NCI-H2196 treated with DMSO at 0.1 percent for 48 hours (cell line): ENCODE measurements at regions not wholly inside any gene's neighbourhood (a gene's known extent, or its start where the extent isn't known, plus 50 kb on each side); places are given as distances from the start of the nearest gene placed in this dataset.
A peak's percentile ranks its signal among the peaks of the same experiment; 100 is the strongest.
"Not testable (repeated sequence)": the region's sequence is repeated elsewhere in the genome, so short reads cannot be mapped to it uniquely, and the experiment has no call there.

Experiments
- DNase-seq: peaks from one replicate; lab custom pipeline; 2025; ENCODE audit not compliant: unreplicated experiment; lab: John Stamatoyannopoulos, UW

DNA sequence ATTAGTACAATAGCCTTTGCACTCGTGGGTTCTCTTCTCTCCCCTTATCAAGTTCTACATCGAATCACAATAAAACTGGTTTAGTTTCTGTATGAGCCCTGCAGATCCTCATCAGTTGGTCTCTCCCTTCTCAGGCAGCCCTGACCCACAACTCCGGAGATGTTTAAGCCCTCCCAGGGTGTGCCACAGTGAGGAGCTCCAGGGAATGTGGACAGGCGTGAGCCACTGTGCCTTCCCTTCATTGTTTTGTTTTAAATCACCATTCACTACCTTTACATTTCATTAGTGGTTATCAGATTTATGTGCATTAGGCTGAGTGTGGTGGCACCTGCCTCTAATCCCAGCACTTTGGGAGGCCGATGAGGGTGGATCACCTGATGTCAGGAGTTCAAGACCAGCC, 133.2 kb downstream of the LARP7 start:
- no peak for DNase-seq

DNA sequence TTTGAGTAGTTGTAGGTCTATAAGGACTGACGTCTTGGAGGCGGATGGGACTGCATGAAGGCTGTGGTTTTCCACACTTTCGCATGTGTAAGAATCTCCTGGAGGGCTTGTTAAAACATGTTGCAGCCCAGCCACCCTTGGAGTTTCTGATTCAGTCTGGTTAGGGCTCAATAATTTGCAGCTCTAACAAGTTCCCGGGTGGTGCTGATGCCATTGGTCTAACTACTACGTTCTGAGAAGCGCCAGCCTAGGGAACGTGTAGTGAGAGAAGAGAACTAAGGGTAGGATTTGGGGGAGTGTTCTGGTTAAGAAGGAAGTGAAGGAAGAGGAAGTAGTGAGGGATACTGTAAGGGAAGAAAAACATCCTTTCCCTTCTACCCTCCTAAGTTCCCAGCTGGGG, 138.9 kb downstream of the LARP7 start:
- no peak for DNase-seq

DNA sequence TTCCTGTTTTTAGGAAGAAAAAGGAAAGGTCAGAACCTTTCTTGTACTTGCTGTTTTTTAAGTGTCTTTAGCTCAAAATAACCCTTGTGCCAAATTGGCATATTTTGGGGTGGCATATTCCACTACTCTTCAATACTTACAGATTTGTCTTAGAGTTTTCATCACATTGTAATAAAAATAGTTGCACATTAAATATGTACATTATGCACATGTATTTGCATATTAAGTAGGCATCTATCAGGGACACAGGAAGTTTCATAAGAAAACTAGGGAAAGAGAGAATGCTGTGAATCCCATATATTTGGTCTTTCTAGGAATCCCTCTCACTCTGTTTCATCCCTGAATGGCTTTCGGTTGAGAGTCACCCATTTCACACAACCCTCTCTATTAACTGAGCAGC, 139.6 kb downstream of the LARP7 start:
- no peak for DNase-seq

DNA sequence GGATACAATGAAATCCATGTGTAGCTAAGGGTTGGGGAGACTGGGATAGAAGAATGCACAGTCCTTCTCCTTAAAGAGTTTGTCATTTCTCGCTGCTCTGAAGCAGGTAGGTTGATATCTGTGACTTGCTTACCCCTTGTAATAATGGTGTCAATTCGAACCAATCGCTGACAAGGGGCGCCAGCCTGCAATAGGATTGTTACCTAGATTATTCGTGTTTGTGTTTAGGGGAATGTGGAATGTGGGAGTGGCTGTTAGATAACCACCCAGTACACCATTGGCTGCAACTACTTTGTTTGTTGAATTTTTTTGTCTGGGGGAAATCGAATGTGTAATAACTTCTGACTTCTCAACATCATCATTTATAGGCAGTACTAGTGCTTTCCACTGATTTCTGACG, 141.6 kb downstream of the LARP7 start:
- no peak for DNase-seq

DNA sequence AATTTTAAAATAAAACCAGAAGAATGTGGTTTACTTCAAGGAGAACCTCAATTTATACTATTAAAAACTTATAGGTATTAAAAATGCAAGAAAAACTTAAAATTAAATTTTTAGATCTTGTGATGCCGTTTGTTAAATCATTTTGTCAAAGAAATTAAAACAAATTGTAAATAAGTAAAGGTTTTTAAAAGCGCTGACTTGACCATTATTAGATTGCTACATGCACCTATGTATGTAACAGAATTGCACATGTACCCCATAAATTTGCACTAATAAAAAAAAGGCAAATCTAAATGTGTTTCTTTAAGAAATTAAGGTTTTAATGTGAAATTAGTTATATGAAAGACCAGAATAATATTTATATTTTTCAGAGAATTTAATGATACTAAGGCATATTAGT, 156.1 kb downstream of the LARP7 start:
- no peak for DNase-seq

DNA sequence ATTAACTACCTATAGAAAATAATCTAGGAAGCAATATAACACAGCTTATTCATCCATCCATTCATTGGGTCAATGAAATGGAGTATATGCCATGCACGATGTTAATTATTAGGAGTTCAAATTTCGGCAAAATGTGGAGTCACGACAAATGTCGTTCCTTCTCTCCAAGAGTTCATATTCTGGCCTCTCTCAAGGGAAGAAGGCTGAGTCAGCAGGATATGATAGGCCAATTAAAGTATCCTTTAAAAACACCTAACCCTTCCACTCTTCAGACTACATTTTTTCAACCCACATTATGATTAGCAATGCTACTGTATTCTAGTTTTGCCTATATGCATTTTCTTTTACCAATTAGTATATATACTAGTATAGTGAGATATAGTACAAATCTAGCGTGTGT, 163.1 kb downstream of the LARP7 start:
- no peak for DNase-seq

DNA sequence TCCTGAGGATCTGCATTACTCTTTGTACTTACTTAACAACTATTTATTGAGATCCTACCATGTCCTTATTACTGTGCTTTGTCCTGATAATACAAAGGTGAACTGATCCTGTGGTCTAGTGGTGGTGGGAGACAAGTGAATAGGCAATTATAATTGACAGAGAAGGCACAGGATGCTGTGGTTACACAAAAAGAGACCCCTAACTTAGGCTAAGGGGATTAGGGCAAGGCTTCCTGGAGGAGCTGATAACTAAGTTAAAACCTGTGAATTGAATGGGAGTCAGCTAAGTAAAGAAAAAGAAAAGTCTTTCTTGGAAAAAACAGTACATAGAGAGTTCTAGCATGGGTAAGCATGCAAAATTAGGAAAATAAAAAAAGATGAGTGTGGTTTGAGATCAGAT, 164.4 kb downstream of the LARP7 start:
- DNase-seq = no peak

GRCh38 chr4:112802780-112803179, 165.8 kb downstream of the LARP7 start:
- no peak for DNase-seq

DNA sequence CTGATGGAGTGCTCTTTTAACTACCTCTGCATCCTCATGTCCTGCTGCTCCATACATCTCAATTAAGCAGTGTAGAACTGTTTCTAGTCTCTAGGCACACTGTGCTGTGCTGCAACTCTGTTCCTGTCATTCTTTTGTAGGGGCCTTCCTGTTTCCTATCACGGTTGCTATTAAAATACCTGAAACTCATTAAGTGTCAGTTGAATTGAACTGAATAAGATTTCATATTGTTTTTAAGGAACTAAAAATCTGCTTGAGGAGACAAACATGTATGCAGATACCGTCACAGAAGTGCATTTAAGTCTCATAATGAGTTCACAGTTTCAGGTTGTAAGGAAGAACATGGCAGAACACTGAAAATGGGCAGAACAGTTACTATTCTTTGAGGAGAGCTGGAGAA, 170.1 kb downstream of the LARP7 start:
- DNase-seq = no peak

DNA sequence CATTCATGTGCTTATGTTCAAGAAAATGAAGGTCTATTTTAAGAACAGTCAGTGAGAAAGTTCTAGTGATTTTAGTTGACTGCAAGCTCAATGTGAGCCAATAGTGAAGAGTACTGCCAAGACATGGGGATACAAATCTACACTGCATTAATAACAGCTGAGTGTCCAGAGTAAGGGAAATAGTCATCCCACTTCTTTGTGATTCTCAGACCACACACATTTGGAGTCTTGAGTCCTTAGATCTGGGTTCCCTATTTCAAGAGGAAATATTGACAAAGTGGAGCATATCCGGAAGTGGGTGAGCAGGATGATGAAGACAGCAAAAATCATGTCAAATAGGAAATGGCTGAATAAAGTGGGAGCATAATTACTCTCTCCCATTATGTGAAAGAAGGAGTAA, 171.1 kb downstream of the LARP7 start:
- DNase-seq = no peak

GRCh38 chr4:112813790-112814189, 176.8 kb downstream of the LARP7 start:
- no peak for DNase-seq

- DNase-seq = peak; percentile 21
Measured at GRCh38 chr4:112817933-112818593, 181.1 kb downstream of the LARP7 start.

- DNase-seq = no peak
Measured at GRCh38 chr4:112818594-112818965, 181.6 kb downstream of the LARP7 start.

- no peak for DNase-seq
Measured at GRCh38 chr4:112819729-112820128, 182.8 kb downstream of the LARP7 start.

GRCh38 chr4:112823156-112823555, 186.2 kb downstream of the LARP7 start:
- no peak for DNase-seq

- DNase-seq = no peak
Measured at GRCh38 chr4:112823606-112824005, 186.7 kb downstream of the LARP7 start.

- no peak for DNase-seq
Measured at GRCh38 chr4:112830753-112831386, 193.9 kb downstream of the LARP7 start.

DNA sequence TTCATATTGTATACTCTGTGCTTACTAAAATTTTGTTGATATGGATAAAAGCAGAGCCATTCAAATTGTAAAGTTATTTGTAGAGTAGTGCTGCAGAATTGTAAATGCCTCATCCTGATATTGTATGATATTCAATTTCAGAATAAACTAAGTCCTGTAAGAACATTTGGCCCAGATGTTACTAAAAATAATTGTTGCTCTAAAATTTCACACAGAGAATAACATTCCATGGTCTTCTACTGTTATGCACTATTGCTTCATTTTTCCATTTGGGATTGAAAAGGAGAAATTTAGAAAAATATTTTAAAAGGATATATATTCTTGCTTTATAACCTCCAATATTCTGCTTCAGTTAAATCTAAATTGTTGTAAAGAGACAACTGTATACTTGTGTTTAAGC, 195.6 kb downstream of the LARP7 start:
- DNase-seq = no peak

DNA sequence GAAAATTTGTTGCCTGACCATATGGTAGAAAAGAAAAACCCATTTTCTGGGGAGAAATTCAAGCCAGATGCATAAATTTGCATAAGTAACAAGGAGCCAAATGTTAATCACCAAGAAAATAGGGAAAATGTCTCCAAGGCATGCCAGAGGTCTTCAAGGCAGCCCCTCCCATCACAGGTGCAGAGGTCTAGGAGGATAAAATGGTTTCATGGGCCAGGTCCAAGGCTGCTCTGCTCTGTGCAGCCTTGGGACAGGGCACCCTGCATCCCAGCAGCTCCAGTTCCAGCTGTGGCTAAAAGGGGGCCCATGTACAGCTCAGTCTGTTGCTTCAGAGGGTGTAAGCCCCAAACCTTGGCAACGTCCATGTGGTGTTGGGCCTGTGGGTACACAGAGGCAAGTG, 200.0 kb downstream of the LARP7 start:
- no peak for DNase-seq

DNA sequence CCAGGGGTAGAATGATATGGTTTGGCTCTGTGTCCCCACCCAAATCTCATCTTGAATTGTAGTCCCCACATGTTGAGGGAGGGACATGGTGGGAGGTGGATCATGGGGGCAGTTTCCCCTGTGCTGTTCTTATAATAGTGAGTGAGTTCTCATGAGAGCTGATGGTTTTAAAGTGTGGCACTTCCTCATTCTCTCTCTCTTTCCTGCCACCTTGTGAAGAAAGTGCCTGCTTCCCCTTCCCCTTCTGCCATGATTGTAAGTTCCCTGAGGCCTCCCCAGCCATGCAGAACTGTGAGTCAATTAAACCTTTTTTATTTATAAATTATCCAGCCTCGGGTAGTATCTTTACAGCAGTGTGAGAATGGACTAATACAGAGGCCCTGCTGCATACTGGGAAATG, 201.1 kb downstream of the LARP7 start:
- not testable (repeated sequence) for DNase-seq

DNA sequence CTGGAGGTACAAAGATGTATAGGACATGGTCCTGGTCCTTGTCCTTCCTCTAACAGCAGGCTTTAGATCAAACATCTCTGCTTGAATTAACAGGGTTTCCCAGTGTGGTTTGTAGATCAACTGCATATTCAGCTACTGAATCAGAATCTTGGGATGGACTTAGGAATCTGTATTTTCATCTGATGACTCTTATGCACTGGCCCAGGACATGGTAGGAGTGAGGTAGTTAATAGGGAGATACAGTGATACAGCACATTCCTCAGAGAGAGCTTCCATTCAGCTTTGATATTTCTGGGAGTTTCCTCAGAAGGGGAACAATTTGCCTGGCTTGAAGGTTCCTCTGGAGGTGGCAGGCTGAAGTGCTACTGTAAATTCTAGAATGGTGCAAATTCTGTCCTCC, 203.1 kb downstream of the LARP7 start:
- DNase-seq = no peak

- no peak for DNase-seq
Measured at GRCh38 chr4:112840619-112841018, 203.7 kb downstream of the LARP7 start.

DNA sequence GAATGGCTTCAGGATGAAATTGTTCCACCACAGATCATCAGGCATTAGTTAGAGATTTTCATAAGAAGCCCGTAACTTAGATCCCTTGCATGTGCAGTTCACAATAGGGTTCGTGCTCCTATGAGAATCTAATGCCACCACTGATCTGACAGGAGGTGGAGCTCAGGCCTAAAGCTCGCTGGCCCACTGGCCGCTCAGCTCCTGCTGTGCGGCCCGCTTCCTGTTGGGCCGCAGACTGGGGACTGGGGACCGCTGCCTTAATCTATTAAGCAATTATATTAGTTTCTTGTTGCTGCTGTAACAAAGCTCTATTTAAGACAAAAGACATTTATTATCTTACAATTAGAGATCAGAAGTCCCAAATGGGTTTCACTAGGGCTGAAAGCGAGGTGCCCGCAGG, 205.6 kb downstream of the LARP7 start:
- DNase-seq = no peak
